ENCODE measurements at regions not wholly inside any gene's neighbourhood (a gene's known extent, or its start where the extent isn't known, plus 50 kb on each side); places are given as distances from the start of the nearest gene placed in this dataset.
A peak's percentile ranks its signal among the peaks of the same experiment; 100 is the strongest.

GRCh38 chr10:14468023-14468441, 137.3 kb upstream of the FRMD4A start:
- peak; percentile 13 for DNase-seq (ENCODE audit: low read depth)

- DNase-seq (ENCODE audit: low read depth): peak; percentile 54
These were observed 135.5 kb upstream of the FRMD4A start for GRCh38 chr10:14466257-14466656.

- DNase-seq (ENCODE audit: low read depth): no peak
These were observed 129.7 kb upstream of the FRMD4A start for GRCh38 chr10:14460447-14460846.

- peak; percentile 27 for DNase-seq (ENCODE audit: low read depth)
These were observed 128.9 kb upstream of the FRMD4A start for GRCh38 chr10:14459665-14460064.

- DNase-seq (ENCODE audit: low read depth): no peak
These were observed 126.1 kb upstream of the FRMD4A start for GRCh38 chr10:14456870-14457266.

- DNase-seq (ENCODE audit: low read depth): no peak
These were observed 125.6 kb upstream of the FRMD4A start for GRCh38 chr10:14456218-14456869.

GRCh38 chr10:14454629-14455028, 123.9 kb upstream of the FRMD4A start:
- no peak for DNase-seq (ENCODE audit: low read depth)

GRCh38 chr10:14454206-14454605, 123.5 kb upstream of the FRMD4A start:
- no peak for DNase-seq (ENCODE audit: low read depth)

GRCh38 chr10:14453593-14453992, 122.9 kb upstream of the FRMD4A start:
- no peak for DNase-seq (ENCODE audit: low read depth)

- no peak for DNase-seq (ENCODE audit: low read depth)
These were observed 120.6 kb upstream of the FRMD4A start for GRCh38 chr10:14451341-14451740.

GRCh38 chr10:14450041-14450491, 119.3 kb upstream of the FRMD4A start:
- peak; percentile 72 for DNase-seq (ENCODE audit: low read depth)

GRCh38 chr10:14449293-14449815, 118.6 kb upstream of the FRMD4A start:
- DNase-seq (ENCODE audit: low read depth): no peak

GRCh38 chr10:14448197-14448990, 117.7 kb upstream of the FRMD4A start:
- DNase-seq (ENCODE audit: low read depth): no peak

- no peak for DNase-seq (ENCODE audit: low read depth)
These were observed 116.5 kb upstream of the FRMD4A start for GRCh38 chr10:14447094-14447839.

- peak; percentile 46 for DNase-seq (ENCODE audit: low read depth)
These were observed 108.9 kb upstream of the FRMD4A start for GRCh38 chr10:14439451-14440259.

GRCh38 chr10:14438576-14438975, 107.9 kb upstream of the FRMD4A start:
- peak; percentile 5 for DNase-seq (ENCODE audit: low read depth)

- no peak for DNase-seq (ENCODE audit: low read depth)
These were observed 107.3 kb upstream of the FRMD4A start for GRCh38 chr10:14438057-14438456.

- DNase-seq (ENCODE audit: low read depth): no peak
These were observed 105.4 kb upstream of the FRMD4A start for GRCh38 chr10:14435976-14436632.

GRCh38 chr10:14433147-14433546, 102.4 kb upstream of the FRMD4A start:
- no peak for DNase-seq (ENCODE audit: low read depth)

GRCh38 chr10:14431868-14432267, 101.1 kb upstream of the FRMD4A start:
- DNase-seq (ENCODE audit: low read depth): no peak

GRCh38 chr10:14429043-14429700, 98.4 kb upstream of the FRMD4A start:
- no peak for DNase-seq (ENCODE audit: low read depth)

All from EH (cell line).